Mucosa of descending colon (tissue), 3 donors: ENCODE measurements at regions not wholly inside any gene's neighbourhood (a gene's known extent, or its start where the extent isn't known, plus 50 kb on each side); places are given as distances from the start of the nearest gene placed in this dataset.

ENCODE experiments used
- ATAC-seq: fragments of 200-7000 bp; cut with Tn5 transposase; one replicate; pipeline ENCODE4 v1.9.1; 2020; ENCODE audit warnings: mild to moderate bottlenecking, moderate library complexity
- DNase-seq, 3 donors: peaks; one replicate each; pipeline ENCODE4 v3.0.0-alpha.2; 2020
- H3K36me3 ChIP-seq: fragments of 200-600 bp; one replicate; pipeline ENCODE4 v1.8.0; 2021; ENCODE audit warnings: low read depth, mild to moderate bottlenecking
- H3K4me1 ChIP-seq: fragments of 200-600 bp; one replicate; pipeline ENCODE4 v1.8.0; 2021; ENCODE audit warnings: low read depth, mild to moderate bottlenecking
- H3K4me3 ChIP-seq: fragments of 200-600 bp; one replicate; pipeline ENCODE4 v1.8.0; 2021; ENCODE audit warnings: mild to moderate bottlenecking
- H3K9me3 ChIP-seq: fragments of 200-600 bp; one replicate; pipeline ENCODE4 v1.8.0; 2021; ENCODE audit warnings: mild to moderate bottlenecking
- intact Hi-C, 2 donors: fragments of 100-400 bp; cut with DNase I in 1 of 2; cut with micrococcal nuclease in 1 of 2; formaldehyde crosslinking; loops; one replicate each; pipeline versions ENCODE4 v1.11.0 to v1.11.1; 2022; cut with DNase I, micrococcal nuclease
- TF ChIP-seq, protein P1 (sequence below): fragments of 200-600 bp; IDR thresholded peaks from one replicate; pipeline ENCODE4 v1.8.0; 2022; ENCODE audit warnings: antibody characterized with exemption, mild to moderate bottlenecking
- donor health status: DM: no; HTN: no; CAD: no; lungs with moderate emphysema.
- donor health status: DM: no; HTN: no; CAD: no.
- donor health status: DM: no; HTN: yes; CAD: no.

DNA sequence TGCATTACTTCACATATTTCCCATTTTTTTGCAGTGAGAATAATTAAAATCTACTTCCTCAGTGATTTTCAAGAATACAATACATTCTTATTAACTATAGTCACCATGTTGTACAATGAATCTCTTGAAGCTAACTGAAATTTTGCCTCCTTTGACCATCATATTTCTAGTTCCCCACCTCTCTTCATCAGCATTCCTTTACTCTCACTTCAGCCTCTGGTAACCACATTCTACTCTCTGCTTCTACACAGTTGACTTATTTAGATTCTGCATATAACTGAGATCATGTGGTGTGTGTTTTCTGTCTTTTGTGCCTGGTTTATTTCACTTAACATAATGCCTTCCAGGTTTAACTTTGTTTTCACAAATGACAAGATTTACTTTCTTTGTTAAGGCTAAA is 304.4 kb upstream of the LYPLAL1 start:
- TF ChIP-seq, protein P1, sequence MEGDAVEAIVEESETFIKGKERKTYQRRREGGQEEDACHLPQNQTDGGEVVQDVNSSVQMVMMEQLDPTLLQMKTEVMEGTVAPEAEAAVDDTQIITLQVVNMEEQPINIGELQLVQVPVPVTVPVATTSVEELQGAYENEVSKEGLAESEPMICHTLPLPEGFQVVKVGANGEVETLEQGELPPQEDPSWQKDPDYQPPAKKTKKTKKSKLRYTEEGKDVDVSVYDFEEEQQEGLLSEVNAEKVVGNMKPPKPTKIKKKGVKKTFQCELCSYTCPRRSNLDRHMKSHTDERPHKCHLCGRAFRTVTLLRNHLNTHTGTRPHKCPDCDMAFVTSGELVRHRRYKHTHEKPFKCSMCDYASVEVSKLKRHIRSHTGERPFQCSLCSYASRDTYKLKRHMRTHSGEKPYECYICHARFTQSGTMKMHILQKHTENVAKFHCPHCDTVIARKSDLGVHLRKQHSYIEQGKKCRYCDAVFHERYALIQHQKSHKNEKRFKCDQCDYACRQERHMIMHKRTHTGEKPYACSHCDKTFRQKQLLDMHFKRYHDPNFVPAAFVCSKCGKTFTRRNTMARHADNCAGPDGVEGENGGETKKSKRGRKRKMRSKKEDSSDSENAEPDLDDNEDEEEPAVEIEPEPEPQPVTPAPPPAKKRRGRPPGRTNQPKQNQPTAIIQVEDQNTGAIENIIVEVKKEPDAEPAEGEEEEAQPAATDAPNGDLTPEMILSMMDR: no peak
- DNase-seq: no peak

DNA sequence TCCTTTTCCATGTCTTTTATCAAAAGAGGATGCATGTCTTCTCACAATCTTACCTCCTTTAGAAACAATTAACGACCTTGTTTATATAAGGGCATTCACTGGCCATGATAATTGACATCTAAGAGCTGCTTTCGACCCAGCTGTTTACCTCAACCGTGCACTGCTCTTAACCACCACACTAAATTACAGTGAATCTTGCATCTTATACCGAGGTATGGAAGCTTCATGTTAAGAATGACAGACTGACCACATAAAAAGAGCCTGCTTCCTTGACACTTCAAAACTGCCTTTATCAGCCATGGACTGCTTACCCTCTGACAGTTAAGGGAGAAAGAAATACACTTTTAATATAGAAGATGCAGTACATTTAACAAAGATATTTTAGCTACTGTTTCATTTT is 301.7 kb upstream of the LYPLAL1 start:
- Histone ChIP-seq H3K36me3 (no peaks in the 10 kb centered on the region), H3K4me3 (no peak overlapping the region), H3K4me1 (no peaks in the 10 kb centered on the region), H3K9me3 (no peaks in the 10 kb centered on the region)
- no peak for DNase-seq
- ATAC-seq: no peak
- TF ChIP-seq, protein P1: no peak
- intact Hi-C loops: no loop called here

More for the DNA sequence above, 304.4 kb upstream of the LYPLAL1 start:
- H3K36me3 ChIP-seq: no peaks in the 10 kb centered on the region
- intact Hi-C loops: no loop called here
- ATAC-seq: no peak
- no peak overlapping the region for H3K4me3 ChIP-seq
- H3K4me1 ChIP-seq: no peaks in the 10 kb centered on the region
- no peaks in the 10 kb centered on the region for H3K9me3 ChIP-seq

DNA sequence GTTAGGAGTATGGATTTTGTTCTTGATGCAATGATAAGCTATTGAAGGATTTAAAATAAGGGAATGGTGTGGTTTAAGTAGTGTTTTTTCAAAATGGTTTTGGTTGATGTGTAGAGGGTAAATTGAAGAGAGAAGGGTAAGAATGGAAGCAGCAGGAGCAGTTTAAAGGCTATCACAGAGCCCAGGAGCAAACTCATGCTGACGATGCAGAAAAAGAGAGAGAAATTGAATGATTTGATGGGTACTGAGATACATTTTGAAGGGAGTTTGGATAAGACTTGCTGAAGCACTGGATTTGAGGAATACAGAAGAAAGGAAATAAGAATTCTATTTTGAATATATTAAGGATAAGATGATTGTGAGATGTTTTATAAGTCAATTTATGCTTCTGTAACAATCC is 300.8 kb upstream of the LYPLAL1 start:
- ATAC-seq (no peak), DNase-seq (no peak)
- Histone ChIP-seq H3K9me3 (no peaks in the 10 kb centered on the region), H3K36me3 (no peaks in the 10 kb centered on the region), H3K4me3 (no peak overlapping the region), H3K4me1 (no peaks in the 10 kb centered on the region)
- intact Hi-C loops: no loop called here
- TF ChIP-seq, protein P1: no peak

DNA sequence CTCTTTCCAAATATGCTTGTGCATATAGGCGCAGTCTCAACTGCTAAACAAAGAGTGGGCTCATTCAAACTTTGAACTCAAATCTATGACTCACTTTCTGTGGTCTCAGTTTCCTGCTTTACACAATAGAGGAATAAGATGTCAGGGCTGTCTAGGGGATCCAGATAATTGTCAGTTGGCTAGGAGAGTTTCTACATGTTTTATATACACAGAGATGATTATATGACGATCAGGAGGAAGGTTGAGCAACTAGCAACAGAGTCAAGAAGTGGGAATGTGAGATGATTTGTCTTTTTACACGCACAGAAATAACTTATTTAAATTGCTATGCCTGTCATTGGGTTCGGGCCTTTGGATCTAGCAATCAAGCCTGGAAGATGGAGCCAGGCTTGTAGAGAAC is 299.4 kb upstream of the LYPLAL1 start:
- ATAC-seq (no peak), DNase-seq (no peak)
- no peaks in the 10 kb centered on the region for H3K9me3 ChIP-seq
- H3K4me3 ChIP-seq: no peak overlapping the region
- TF ChIP-seq, protein P1: no peak
- intact Hi-C loops: no loop called here
- no peaks in the 10 kb centered on the region for H3K4me1 ChIP-seq
- H3K36me3 ChIP-seq: no peaks in the 10 kb centered on the region

DNA sequence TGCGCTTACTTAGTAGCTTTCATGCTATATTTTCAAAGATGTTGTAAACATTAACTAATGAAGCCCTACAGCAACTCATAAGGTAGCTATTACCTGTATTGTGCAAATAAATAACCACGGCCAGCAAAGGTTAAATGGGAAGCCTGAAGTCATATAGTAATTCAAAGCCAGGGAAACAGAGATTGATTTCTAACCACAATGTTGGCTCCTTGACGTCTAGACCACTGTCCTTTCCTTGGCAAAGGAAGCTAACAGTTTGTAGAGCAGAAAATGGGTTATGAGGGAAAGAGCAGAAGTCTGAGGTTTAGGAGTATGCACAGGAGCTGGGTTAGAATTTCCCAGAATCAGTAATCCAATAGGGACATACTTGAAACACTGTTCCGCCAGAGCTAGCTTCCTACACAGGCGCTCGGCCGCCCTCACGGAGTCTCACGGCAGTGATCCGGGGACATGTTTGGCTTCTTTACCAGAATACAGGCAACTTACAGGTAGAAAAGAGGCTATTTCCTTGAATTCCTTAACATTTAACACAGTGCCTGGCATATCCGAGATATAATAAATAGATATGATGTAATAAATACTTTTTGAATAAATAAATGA is 298.8 kb upstream of the LYPLAL1 start:
- no peak overlapping the region for H3K4me3 ChIP-seq
- TF ChIP-seq, protein P1: no peak
- DNase-seq (no peak), ATAC-seq (no peak)
- H3K9me3 ChIP-seq: no peaks in the 10 kb centered on the region
- no peaks in the 10 kb centered on the region for H3K4me1 ChIP-seq
- intact Hi-C loops: no loop called here
- H3K36me3 ChIP-seq: no peaks in the 10 kb centered on the region

DNA sequence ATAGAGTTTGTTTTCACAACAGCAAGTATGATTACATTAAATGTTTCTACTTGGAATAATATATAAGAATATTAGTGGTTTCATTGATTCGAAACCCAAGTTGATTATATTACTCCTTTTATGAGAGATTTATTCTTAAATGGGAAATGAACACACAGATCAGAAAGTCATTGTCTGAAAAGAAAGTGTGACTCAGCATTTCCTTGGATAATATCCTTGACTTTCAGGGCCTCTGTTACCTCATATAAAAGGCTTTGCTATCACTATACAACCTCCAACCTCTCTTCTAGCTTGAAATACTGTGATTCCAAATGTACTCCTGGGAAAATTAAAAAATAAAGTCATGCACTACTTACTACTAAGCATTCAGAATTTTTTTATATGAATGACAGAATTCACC is 295.3 kb upstream of the LYPLAL1 start:
- TF ChIP-seq, protein P1: no peak
- DNase-seq: no peak
- Histone ChIP-seq H3K4me3 (no peak overlapping the region), H3K36me3 (no peaks in the 10 kb centered on the region), H3K9me3 (no peaks in the 10 kb centered on the region), H3K4me1 (no peaks in the 10 kb centered on the region)
- intact Hi-C loops: no loop called here
- no peak for ATAC-seq
